ENCODE measurements at regions not wholly inside any gene's neighbourhood (a gene's known extent, or its start where the extent isn't known, plus 50 kb on each side); places are given as distances from the start of the nearest gene placed in this dataset.
"Not testable (repeated sequence)": the region's sequence is repeated elsewhere in the genome, so short reads cannot be mapped to it uniquely, and the experiment has no call there.

DNA sequence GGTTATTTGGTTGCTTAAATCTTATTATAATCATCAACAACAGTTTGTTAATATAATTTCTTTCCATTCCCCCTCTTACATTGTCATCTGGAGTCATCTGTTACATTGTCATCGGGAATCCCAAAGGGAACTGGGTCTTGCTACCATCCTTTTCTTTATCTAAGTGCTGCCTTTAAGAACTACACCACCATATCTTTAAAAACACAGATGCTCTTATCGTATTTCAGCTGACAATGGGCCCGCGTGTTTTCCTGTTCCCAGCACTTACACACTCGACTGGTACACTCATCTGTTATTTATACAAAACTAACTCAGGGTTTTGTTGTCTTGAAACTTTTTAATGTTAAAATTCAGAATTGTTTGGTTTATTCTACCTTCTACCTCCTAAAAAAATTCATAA lies 256.2 kb upstream of the MGMT start:
- Histone ChIP-seq H2AFZ (ENCODE audit: low read length) (no peak overlapping the region), H4K20me1 (ENCODE audit: insufficient read depth, low read depth, low read length) (no peaks in the 10 kb centered on the region), H3K4me3 (ENCODE audit: low read length) (no peak overlapping the region), H3K4me2 (ENCODE audit: low read depth, low read length, poor library complexity, severe bottlenecking) (no peak overlapping the region), H3K9me3 (ENCODE audit: low read length) (no peaks in the 10 kb centered on the region), H3K79me2 (ENCODE audit: low read length) (no peaks in the 10 kb centered on the region), H3K36me3 (ENCODE audit: insufficient read depth, low read length) (no peaks in the 10 kb centered on the region), H3K27ac (ENCODE audit: low read length) (no peak overlapping the region), H3K27me3 (ENCODE audit: low read length) (no peaks in the 10 kb centered on the region), H3K9ac (ENCODE audit: low read length) (no peak overlapping the region), H3K4me1 (ENCODE audit: low read length) (no peaks in the 10 kb centered on the region), H3K9me2 (replicated peaks; ENCODE audit: insufficient read depth, low read length) (no peaks in the 10 kb centered on the region)
- no peak for DNase-seq

DNA sequence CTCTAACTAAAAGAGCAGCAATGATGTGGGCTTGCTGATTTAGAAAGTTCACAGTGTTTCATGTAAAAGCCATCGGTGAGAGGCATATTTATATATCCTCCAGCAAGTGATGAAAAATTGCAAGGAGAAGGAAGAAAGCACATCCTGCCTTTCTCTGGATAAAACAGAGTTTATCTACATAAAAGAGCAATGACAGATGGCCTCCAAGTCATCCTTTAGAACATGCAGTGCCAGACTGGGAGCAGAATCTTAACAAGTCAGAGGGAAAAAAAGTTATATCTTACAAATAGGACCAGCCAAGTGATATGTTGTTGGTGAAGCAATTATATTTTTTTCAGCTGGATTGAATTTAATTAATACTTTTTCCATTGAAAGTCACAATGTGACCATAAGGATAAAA lies 253.8 kb upstream of the MGMT start:
- Histone ChIP-seq H4K20me1 (ENCODE audit: insufficient read depth, low read depth, low read length) (no peaks in the 10 kb centered on the region), H3K79me2 (ENCODE audit: low read length) (no peaks in the 10 kb centered on the region), H3K27ac (ENCODE audit: low read length) (no peak overlapping the region), H3K4me1 (ENCODE audit: low read length) (no peaks in the 10 kb centered on the region), H3K4me2 (ENCODE audit: low read depth, low read length, poor library complexity, severe bottlenecking) (no peak overlapping the region), H3K9ac (ENCODE audit: low read length) (no peak overlapping the region), H3K9me3 (ENCODE audit: low read length) (no peaks in the 10 kb centered on the region), H3K27me3 (ENCODE audit: low read length) (no peaks in the 10 kb centered on the region), H3K36me3 (ENCODE audit: insufficient read depth, low read length) (no peaks in the 10 kb centered on the region), H2AFZ (ENCODE audit: low read length) (no peak overlapping the region), H3K9me2 (replicated peaks; ENCODE audit: insufficient read depth, low read length) (no peaks in the 10 kb centered on the region), H3K4me3 (ENCODE audit: low read length) (no peak overlapping the region)
- DNase-seq, result no peak

- H3K4me1 ChIP-seq (ENCODE audit: low read length); H3K9ac ChIP-seq (ENCODE audit: low read length); H3K36me3 ChIP-seq (ENCODE audit: insufficient read depth, low read length); H3K9me3 ChIP-seq (ENCODE audit: low read length); DNase-seq; H2AFZ ChIP-seq (ENCODE audit: low read length); H4K20me1 ChIP-seq (ENCODE audit: insufficient read depth, low read depth, low read length); H3K27ac ChIP-seq (ENCODE audit: low read length); H3K79me2 ChIP-seq (ENCODE audit: low read length); H3K9me2 ChIP-seq (replicated peaks; ENCODE audit: insufficient read depth, low read length); H3K4me3 ChIP-seq (ENCODE audit: low read length); H3K27me3 ChIP-seq (ENCODE audit: low read length); H3K4me2 ChIP-seq (ENCODE audit: low read depth, low read length, poor library complexity, severe bottlenecking): not testable (repeated sequence)
Measured at GRCh38 chr10:129213996-129214395, 253.0 kb upstream of the MGMT start.

DNA sequence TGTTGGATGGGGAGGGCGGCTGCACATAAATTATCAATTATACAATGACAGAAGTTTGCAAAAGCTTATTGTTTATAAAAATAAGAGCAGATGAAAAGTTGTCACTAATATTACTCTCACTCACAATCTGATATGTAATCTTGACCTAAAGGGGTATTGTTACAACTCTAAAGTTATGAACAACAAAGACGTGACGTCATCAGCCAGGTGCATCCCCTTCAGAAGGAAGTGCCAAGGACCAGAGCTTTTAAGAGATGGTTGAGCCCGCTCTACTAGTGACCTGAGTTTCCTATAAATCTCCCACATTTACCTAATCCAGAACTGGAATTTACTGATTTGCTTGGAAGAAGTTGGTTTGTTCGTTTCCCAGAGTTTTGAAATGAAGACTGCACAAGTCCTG lies 247.7 kb upstream of the MGMT start:
- H3K9me2 ChIP-seq (replicated peaks; ENCODE audit: insufficient read depth, low read length), result no peaks in the 10 kb centered on the region
- H3K27ac ChIP-seq (ENCODE audit: low read length), result no peak overlapping the region
- no peaks in the 10 kb centered on the region for H4K20me1 ChIP-seq (ENCODE audit: insufficient read depth, low read depth, low read length)
- H3K79me2 ChIP-seq (ENCODE audit: low read length), result no peaks in the 10 kb centered on the region
- H3K4me1 ChIP-seq (ENCODE audit: low read length), result no peaks in the 10 kb centered on the region
- no peak overlapping the region for H3K4me2 ChIP-seq (ENCODE audit: low read depth, low read length, poor library complexity, severe bottlenecking)
- no peak overlapping the region for H3K9ac ChIP-seq (ENCODE audit: low read length)
- H2AFZ ChIP-seq (ENCODE audit: low read length), result no peak overlapping the region
- no peaks in the 10 kb centered on the region for H3K27me3 ChIP-seq (ENCODE audit: low read length)
- DNase-seq, result no peak
- no peak overlapping the region for H3K4me3 ChIP-seq (ENCODE audit: low read length)
- no peaks in the 10 kb centered on the region for H3K36me3 ChIP-seq (ENCODE audit: insufficient read depth, low read length)
- no peaks in the 10 kb centered on the region for H3K9me3 ChIP-seq (ENCODE audit: low read length)

DNA sequence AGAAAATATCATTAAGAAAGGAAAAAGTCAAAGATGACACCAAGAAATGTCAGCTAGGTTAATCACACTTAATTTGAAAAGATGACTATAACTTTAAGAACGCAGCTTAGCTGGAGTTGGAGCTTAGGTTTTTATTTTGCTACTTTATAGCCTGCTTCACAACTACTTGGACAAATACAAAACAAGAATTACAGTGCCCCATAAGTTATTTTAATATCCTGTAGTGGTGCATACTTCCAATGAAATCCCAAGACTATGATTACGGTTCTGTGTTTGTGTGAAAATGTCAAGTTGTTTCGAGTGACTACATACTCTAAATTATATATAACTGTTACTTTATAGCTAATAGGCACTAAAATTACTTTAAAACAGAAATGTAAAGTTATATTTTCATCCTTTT lies 244.6 kb upstream of the MGMT start:
- Histone ChIP-seq H3K4me1 (ENCODE audit: low read length) (no peaks in the 10 kb centered on the region), H3K27me3 (ENCODE audit: low read length) (no peaks in the 10 kb centered on the region), H4K20me1 (ENCODE audit: insufficient read depth, low read depth, low read length) (no peaks in the 10 kb centered on the region), H3K9ac (ENCODE audit: low read length) (no peak overlapping the region), H3K4me3 (ENCODE audit: low read length) (no peak overlapping the region), H3K9me3 (ENCODE audit: low read length) (no peaks in the 10 kb centered on the region), H3K79me2 (ENCODE audit: low read length) (no peaks in the 10 kb centered on the region), H3K27ac (ENCODE audit: low read length) (no peak overlapping the region), H3K9me2 (replicated peaks; ENCODE audit: insufficient read depth, low read length) (no peaks in the 10 kb centered on the region), H3K4me2 (ENCODE audit: low read depth, low read length, poor library complexity, severe bottlenecking) (no peak overlapping the region), H2AFZ (ENCODE audit: low read length) (no peak overlapping the region), H3K36me3 (ENCODE audit: insufficient read depth, low read length) (no peaks in the 10 kb centered on the region)
- no peak for DNase-seq

- no peak overlapping the region for H3K9ac ChIP-seq (ENCODE audit: low read length)
- H3K4me3 ChIP-seq (ENCODE audit: low read length), result no peak overlapping the region
- H3K36me3 ChIP-seq (ENCODE audit: insufficient read depth, low read length), result no peaks in the 10 kb centered on the region
- no peaks in the 10 kb centered on the region for H4K20me1 ChIP-seq (ENCODE audit: insufficient read depth, low read depth, low read length)
- no peak overlapping the region for H3K4me2 ChIP-seq (ENCODE audit: low read depth, low read length, poor library complexity, severe bottlenecking)
- no peak overlapping the region for H3K27ac ChIP-seq (ENCODE audit: low read length)
- no peaks in the 10 kb centered on the region for H3K79me2 ChIP-seq (ENCODE audit: low read length)
- no peak overlapping the region for H2AFZ ChIP-seq (ENCODE audit: low read length)
- no peaks in the 10 kb centered on the region for H3K4me1 ChIP-seq (ENCODE audit: low read length)
- no peaks in the 10 kb centered on the region for H3K9me3 ChIP-seq (ENCODE audit: low read length)
- DNase-seq, result no peak
- H3K27me3 ChIP-seq (ENCODE audit: low read length), result no peaks in the 10 kb centered on the region
- H3K9me2 ChIP-seq (replicated peaks; ENCODE audit: insufficient read depth, low read length), result no peaks in the 10 kb centered on the region
Measured at GRCh38 chr10:129223363-129223762, 243.7 kb upstream of the MGMT start.

GRCh38 chr10:129224065-129224464 lies 243.0 kb upstream of the MGMT start:
- DNase-seq, result no peak
- Histone ChIP-seq H3K27me3 (ENCODE audit: low read length) (no peaks in the 10 kb centered on the region), H3K4me1 (ENCODE audit: low read length) (no peaks in the 10 kb centered on the region), H2AFZ (ENCODE audit: low read length) (no peak overlapping the region), H3K9me2 (replicated peaks; ENCODE audit: insufficient read depth, low read length) (no peaks in the 10 kb centered on the region), H3K9me3 (ENCODE audit: low read length) (no peaks in the 10 kb centered on the region), H3K79me2 (ENCODE audit: low read length) (no peaks in the 10 kb centered on the region), H3K27ac (ENCODE audit: low read length) (no peak overlapping the region), H3K4me3 (ENCODE audit: low read length) (no peak overlapping the region), H3K36me3 (ENCODE audit: insufficient read depth, low read length) (no peaks in the 10 kb centered on the region), H3K4me2 (ENCODE audit: low read depth, low read length, poor library complexity, severe bottlenecking) (no peak overlapping the region), H3K9ac (ENCODE audit: low read length) (no peak overlapping the region), H4K20me1 (ENCODE audit: insufficient read depth, low read depth, low read length) (no peaks in the 10 kb centered on the region)

DNA sequence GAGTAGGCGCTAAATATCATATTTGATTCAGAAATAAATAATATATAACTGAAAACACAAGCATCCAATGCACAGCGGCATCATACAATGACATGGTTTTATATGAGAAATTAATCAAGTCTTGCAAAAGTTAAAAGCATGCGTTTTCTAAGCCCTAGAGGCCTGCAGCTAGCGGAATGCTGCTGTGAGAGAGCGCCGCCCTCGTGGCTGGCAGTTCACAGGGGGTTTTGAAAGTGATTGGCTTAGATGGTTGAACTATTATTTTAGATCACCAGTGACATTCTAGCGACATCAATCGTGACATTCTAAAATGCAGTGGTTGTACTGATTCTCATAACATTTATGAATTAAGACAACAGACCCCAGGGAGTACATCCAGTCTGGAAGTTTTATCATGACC lies 235.2 kb upstream of the MGMT start:
- Histone ChIP-seq H3K4me3 (ENCODE audit: low read length) (no peak overlapping the region), H3K9me2 (replicated peaks; ENCODE audit: insufficient read depth, low read length) (no peaks in the 10 kb centered on the region), H3K9me3 (ENCODE audit: low read length) (no peaks in the 10 kb centered on the region), H3K36me3 (ENCODE audit: insufficient read depth, low read length) (no peaks in the 10 kb centered on the region), H2AFZ (ENCODE audit: low read length) (no peak overlapping the region), H3K79me2 (ENCODE audit: low read length) (no peaks in the 10 kb centered on the region), H4K20me1 (ENCODE audit: insufficient read depth, low read depth, low read length) (no peaks in the 10 kb centered on the region), H3K4me1 (ENCODE audit: low read length) (peaks cover 4% of the 10 kb centered on the region; the same call in 1 of the 2 replicates), H3K4me2 (ENCODE audit: low read depth, low read length, poor library complexity, severe bottlenecking) (no peak overlapping the region), H3K27me3 (ENCODE audit: low read length) (no peaks in the 10 kb centered on the region), H3K9ac (ENCODE audit: low read length) (no peak overlapping the region), H3K27ac (ENCODE audit: low read length) (no peak overlapping the region)
- DNase-seq, result peak; percentile 46
